ENCODE measurements at regions not wholly inside any gene's neighbourhood (a gene's known extent, or its start where the extent isn't known, plus 50 kb on each side); places are given as distances from the start of the nearest gene placed in this dataset.
"Not testable (repeated sequence)": the region's sequence is repeated elsewhere in the genome, so short reads cannot be mapped to it uniquely, and the experiment has no call there.

- DNase-seq (ENCODE audit: low read depth, low spot score): no peak
- H3K4me3 ChIP-seq (ENCODE audit: low read length): no peak overlapping the region
These were observed 75.4 kb upstream of the ZFAND5 start for GRCh38 chr9:72440378-72440777.

- not testable (repeated sequence) for DNase-seq (ENCODE audit: low read depth, low spot score)
These were observed 68.7 kb upstream of the ZFAND5 start for GRCh38 chr9:72433616-72434267.

GRCh38 chr9:72431036-72431435 is 66.0 kb upstream of the ZFAND5 start:
- no peak for DNase-seq (ENCODE audit: low read depth, low spot score)
- H3K4me3 ChIP-seq (ENCODE audit: low read length): no peak overlapping the region

More at GRCh38 chr9:72433616-72434267, 68.7 kb upstream of the ZFAND5 start:
- H3K4me3 ChIP-seq (ENCODE audit: low read length): not testable (repeated sequence)

GRCh38 chr9:72428329-72428728 is 63.3 kb upstream of the ZFAND5 start:
- no peak overlapping the region for H3K4me3 ChIP-seq (ENCODE audit: low read length)
- no peak for DNase-seq (ENCODE audit: low read depth, low spot score)

GRCh38 chr9:72427801-72428200 is 62.8 kb upstream of the ZFAND5 start:
- DNase-seq (ENCODE audit: low read depth, low spot score): no peak
- no peak overlapping the region for H3K4me3 ChIP-seq (ENCODE audit: low read length)

- no peak for DNase-seq (ENCODE audit: low read depth, low spot score)
- no peak overlapping the region for H3K4me3 ChIP-seq (ENCODE audit: low read length)
These were observed 59.1 kb upstream of the ZFAND5 start for GRCh38 chr9:72424131-72424530.

GRCh38 chr9:72422214-72422613 is 57.2 kb upstream of the ZFAND5 start:
- no peak for DNase-seq (ENCODE audit: low read depth, low spot score)
- no peak overlapping the region for H3K4me3 ChIP-seq (ENCODE audit: low read length)

GRCh38 chr9:72420783-72421182 is 55.8 kb upstream of the ZFAND5 start:
- no peak for DNase-seq (ENCODE audit: low read depth, low spot score)
- H3K4me3 ChIP-seq (ENCODE audit: low read length): no peak overlapping the region

GRCh38 chr9:72415948-72416347 is 50.9 kb upstream of the ZFAND5 start:
- DNase-seq (ENCODE audit: low read depth, low spot score): no peak
- no peak overlapping the region for H3K4me3 ChIP-seq (ENCODE audit: low read length)

- no peak overlapping the region for H3K4me3 ChIP-seq (ENCODE audit: low read length)
- DNase-seq (ENCODE audit: low read depth, low spot score): no peak
These were observed 50.2 kb upstream of the ZFAND5 start for GRCh38 chr9:72415163-72415562.

Data from Jurkat, Clone E6-1 (cell line).